OCI-LY3 (cell line): ENCODE measurements at regions not wholly inside any gene's neighbourhood (a gene's known extent, or its start where the extent isn't known, plus 50 kb on each side); places are given as distances from the start of the nearest gene placed in this dataset.

Source experiments
- CTCF ChIP-seq: fragments of 200-600, 300-600 bp; sonication (generic); IDR thresholded peaks from 2 replicates; pipeline ENCODE4 v1.5.1; 2014; ENCODE audit warnings: antibody characterized with exemption, low read length, low read depth
- EZH2phosphoT487 ChIP-seq: fragments of 200-600 bp; shearing (Covaris generic); IDR thresholded peaks from 2 replicates; pipeline ENCODE4 v1.6.1; 2018; ENCODE audit warnings: antibody characterized with exemption, mixed run types, low read depth

- TF ChIP-seq CTCF, result no peak
- TF ChIP-seq EZH2phosphoT487, result no peak
Measured at GRCh38 chr13:43979492-43979891, 99.8 kb downstream of the LACC1 start.
